ENCODE measurements at regions not wholly inside any gene's neighbourhood (a gene's known extent, or its start where the extent isn't known, plus 50 kb on each side); places are given as distances from the start of the nearest gene placed in this dataset.

GRCh38 chr5:63700241-63700640, 262.0 kb downstream of the HTR1A start:
- Histone ChIP-seq H2BK5ac (ENCODE audit: low read depth, low read length) (no peak overlapping the region), H3K18ac (ENCODE audit: extremely low read depth, low read length) (no peak overlapping the region), H2BK120ac (replicated peaks; ENCODE audit: low read depth, low read length) (no peak overlapping the region), H3K23ac (ENCODE audit: insufficient read length) (no peak overlapping the region), H3K23me2 (ENCODE audit: low read depth, low read length) (no peaks in the 10 kb centered on the region), H3K4me2 (ENCODE audit: insufficient read depth in 1 of 2, low read depth in 2 of 2, low read length in 2 of 2) (no peak overlapping the region), H2AFZ (ENCODE audit: low read length) (no peak overlapping the region), H2BK12ac (ENCODE audit: low read depth, low read length) (no peak overlapping the region), H2AK5ac (ENCODE audit: low read depth, low read length) (no peak overlapping the region), H3K14ac (ENCODE audit: insufficient read length) (no peak overlapping the region), H2BK15ac (ENCODE audit: low read length) (no peak overlapping the region), H3K79me1 (ENCODE audit: low read depth, low read length) (no peaks in the 10 kb centered on the region), H4K91ac (replicated peaks; ENCODE audit: insufficient read length, low read length) (no peak overlapping the region), H3K56ac (replicated peaks; ENCODE audit: insufficient read length, low read depth, low read length) (no peak overlapping the region), H3K27ac (ENCODE audit: low read depth, low read length) (no peak overlapping the region), H3K36me3 (ENCODE audit: control insufficient read depth in 2 of 4, insufficient read depth in 4 of 4, low read length in 3 of 4) (no peaks in the 10 kb centered on the region), H3K79me2 (ENCODE audit: control insufficient read depth in 1 of 2, insufficient read depth in 2 of 2, low read length in 2 of 2) (no peaks in the 10 kb centered on the region), H3K4ac (replicated peaks; ENCODE audit: insufficient read length, low read depth, low read length) (no peak overlapping the region), H3K9me3 (ENCODE audit: insufficient read depth in 2 of 2, low read depth in 1 of 2, low read length in 1 of 2) (no peaks in the 10 kb centered on the region), H3K9ac (replicated peaks in 1 of 4; ENCODE audit: extremely low read depth in 1 of 4, low read depth in 3 of 4, low read length in 3 of 4) (no peak overlapping the region), H2BK20ac (ENCODE audit: low read length) (no peak overlapping the region), H3K27me3 (replicated peaks in 1 of 4; ENCODE audit: control insufficient read depth in 3 of 4, extremely low read depth in 1 of 4, insufficient read depth in 3 of 4, low read length in 3 of 4) (no peaks in the 10 kb centered on the region), H4K20me1 (replicated peaks in 1 of 2; ENCODE audit: control insufficient read depth in 1 of 2, insufficient read depth in 2 of 2, low read length in 2 of 2) (no peaks in the 10 kb centered on the region), H3K4me3 (ENCODE audit: extremely low read depth in 1 of 4, insufficient read depth in 2 of 4, low read depth in 3 of 4, low read length in 4 of 4) (no peak overlapping the region), H4K5ac (ENCODE audit: insufficient read length, low read depth, low read length) (no peak overlapping the region), H4K8ac (ENCODE audit: extremely low read depth, insufficient read depth, low read length) (no peak overlapping the region), H3K4me1 (replicated peaks in 1 of 4; ENCODE audit: control insufficient read depth in 3 of 4, insufficient read depth in 4 of 4, low read length in 3 of 4) (no peaks in the 10 kb centered on the region)
- ChIA-PET CTCF (ENCODE audit: partially characterized antibody) (no interaction called here), POLR2A (ENCODE audit: partially characterized antibody) (no interaction called here)
- FAIRE-seq = no peak
- TF ChIP-seq BRCA1 (IDR thresholded peaks at IDR 0.05; ENCODE audit: low read depth, low read length) (no peak), CEBPB (IDR thresholded peaks at IDR 0.05; ENCODE audit: low read depth, low read length) (no peak), KDM1A (IDR thresholded peaks at IDR 0.05; ENCODE audit: borderline replicate concordance, low read length) (no peak), EZH2 (IDR thresholded peaks at IDR 0.05; ENCODE audit: low read depth, low read length, severe bottlenecking) (no peak), SP4 (IDR thresholded peaks at IDR 0.05; ENCODE audit: low read length) (no peak), PHF8 (conservative IDR thresholded peaks at IDR 0.05; ENCODE audit: low read depth, low read length) (no peak), CBX5 (IDR thresholded peaks at IDR 0.05; ENCODE audit: low read depth, low read length) (no peak), HDAC6 (IDR thresholded peaks at IDR 0.05; ENCODE audit: low read depth, low read length) (no peak), RXRA (IDR thresholded peaks at IDR 0.05; ENCODE audit: insufficient read depth, low read depth, low read length) (no peak), GTF2F1 (IDR thresholded peaks at IDR 0.05; ENCODE audit: borderline replicate concordance, low read depth, low read length) (no peak), KDM5A (IDR thresholded peaks at IDR 0.05; ENCODE audit: low read length) (no peak)
- WGBS, 2 experiments (ENCODE audit: extremely low coverage in 1 of 2, insufficient coverage in 1 of 2, insufficient read length in 1 of 2, insufficient replicate concordance in 2 of 2, low coverage in 1 of 2, low lambda C conversion rate in 2 of 2, missing lambda C conversion rate in 1 of 2) = 67% methylated on average over 1 of the region's 1 CpG; no CpG with 5 or more reads in 1 of the 2 experiments
- DNase-seq (ENCODE audit: low read depth in 1 of 2, low spot score in 2 of 2) = no peak

Data from H1 (cell line).